ENCODE measurements at regions not wholly inside any gene's neighbourhood (a gene's known extent, or its start where the extent isn't known, plus 50 kb on each side); places are given as distances from the start of the nearest gene placed in this dataset.

DNA sequence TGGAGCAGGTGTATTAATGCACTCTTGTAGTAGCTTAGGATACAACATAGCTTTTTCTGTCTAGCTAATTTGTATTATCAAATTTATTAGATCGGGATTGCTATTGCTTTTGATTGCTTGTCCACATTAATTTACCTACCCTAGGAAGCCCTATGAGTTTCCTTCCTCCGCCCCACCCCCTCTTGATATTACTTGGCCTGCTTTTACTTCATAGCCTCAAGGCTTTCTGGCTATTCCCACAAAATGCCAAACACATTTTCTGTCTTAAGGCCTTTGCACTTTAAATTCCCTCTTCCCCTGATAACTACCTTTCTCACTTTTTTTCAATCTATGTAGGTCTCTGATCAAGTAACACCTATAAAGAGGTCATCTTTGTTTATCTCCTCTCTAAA lies 99.1 kb upstream of the PRSS16 start:
- Mint-ChIP-seq H3K27me3 (ENCODE audit: low read depth) (no peaks in the 10 kb centered on the region), H3K9me3 (no peaks in the 10 kb centered on the region), H3K36me3 (peaks cover 2% of the 10 kb centered on the region; the same call in 1 of the 2 replicates), H3K27ac (peak overlapping the region; percentile 85), H3K4me1 (peaks cover 21% of the 10 kb centered on the region), H3K4me3 (no peak overlapping the region)
- ChIA-PET POLR2A (interaction anchor here (1.5 to 8.3 kb wide), 12 partner anchors 10 to 950 kb away, joined by 5 to 286 read pairs (median 34); a partner anchor contains a TSS), CTCF (interaction anchor here (1.2 to 2.9 kb wide), 2 partner anchors 21 to 553 kb away, joined by 4 to 11 read pairs; no protein-coding TSS in a partner anchor)
- no peak for ATAC-seq
- TF ChIP-seq, protein P1, sequence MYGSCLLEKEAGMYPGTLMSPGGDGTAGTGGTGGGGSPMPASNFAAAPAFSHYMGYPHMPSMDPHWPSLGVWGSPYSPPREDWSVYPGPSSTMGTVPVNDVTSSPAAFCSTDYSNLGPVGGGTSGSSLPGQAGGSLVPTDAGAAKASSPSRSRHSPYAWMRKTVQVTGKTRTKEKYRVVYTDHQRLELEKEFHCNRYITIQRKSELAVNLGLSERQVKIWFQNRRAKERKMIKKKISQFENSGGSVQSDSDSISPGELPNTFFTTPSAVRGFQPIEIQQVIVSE (CRISPR knock-in tag; IDR thresholded peaks at IDR 0.05; ENCODE audit: borderline replicate concordance): no peak
- TF ChIP-seq HMGA2 (CRISPR knock-in tag; IDR thresholded peaks at IDR 0.05): no peak
- TF ChIP-seq, protein P2, sequence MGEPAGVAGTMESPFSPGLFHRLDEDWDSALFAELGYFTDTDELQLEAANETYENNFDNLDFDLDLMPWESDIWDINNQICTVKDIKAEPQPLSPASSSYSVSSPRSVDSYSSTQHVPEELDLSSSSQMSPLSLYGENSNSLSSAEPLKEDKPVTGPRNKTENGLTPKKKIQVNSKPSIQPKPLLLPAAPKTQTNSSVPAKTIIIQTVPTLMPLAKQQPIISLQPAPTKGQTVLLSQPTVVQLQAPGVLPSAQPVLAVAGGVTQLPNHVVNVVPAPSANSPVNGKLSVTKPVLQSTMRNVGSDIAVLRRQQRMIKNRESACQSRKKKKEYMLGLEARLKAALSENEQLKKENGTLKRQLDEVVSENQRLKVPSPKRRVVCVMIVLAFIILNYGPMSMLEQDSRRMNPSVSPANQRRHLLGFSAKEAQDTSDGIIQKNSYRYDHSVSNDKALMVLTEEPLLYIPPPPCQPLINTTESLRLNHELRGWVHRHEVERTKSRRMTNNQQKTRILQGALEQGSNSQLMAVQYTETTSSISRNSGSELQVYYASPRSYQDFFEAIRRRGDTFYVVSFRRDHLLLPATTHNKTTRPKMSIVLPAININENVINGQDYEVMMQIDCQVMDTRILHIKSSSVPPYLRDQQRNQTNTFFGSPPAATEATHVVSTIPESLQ (CRISPR knock-in tag; IDR thresholded peaks at IDR 0.05): no peak
- TF ChIP-seq, protein P3, sequence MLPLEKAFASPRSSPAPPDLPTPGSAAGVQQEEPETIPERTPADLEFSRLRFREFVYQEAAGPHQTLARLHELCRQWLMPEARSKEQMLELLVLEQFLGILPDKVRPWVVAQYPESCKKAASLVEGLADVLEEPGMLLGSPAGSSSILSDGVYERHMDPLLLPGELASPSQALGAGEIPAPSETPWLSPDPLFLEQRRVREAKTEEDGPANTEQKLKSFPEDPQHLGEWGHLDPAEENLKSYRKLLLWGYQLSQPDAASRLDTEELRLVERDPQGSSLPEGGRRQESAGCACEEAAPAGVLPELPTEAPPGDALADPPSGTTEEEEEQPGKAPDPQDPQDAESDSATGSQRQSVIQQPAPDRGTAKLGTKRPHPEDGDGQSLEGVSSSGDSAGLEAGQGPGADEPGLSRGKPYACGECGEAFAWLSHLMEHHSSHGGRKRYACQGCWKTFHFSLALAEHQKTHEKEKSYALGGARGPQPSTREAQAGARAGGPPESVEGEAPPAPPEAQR (CRISPR knock-in tag; IDR thresholded peaks at IDR 0.05): no peak
- no peak for TF ChIP-seq SMAD4 (CRISPR knock-in tag; IDR thresholded peaks at IDR 0.05)
- TF ChIP-seq, protein P4, sequence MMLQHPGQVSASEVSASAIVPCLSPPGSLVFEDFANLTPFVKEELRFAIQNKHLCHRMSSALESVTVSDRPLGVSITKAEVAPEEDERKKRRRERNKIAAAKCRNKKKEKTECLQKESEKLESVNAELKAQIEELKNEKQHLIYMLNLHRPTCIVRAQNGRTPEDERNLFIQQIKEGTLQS (CRISPR knock-in tag; conservative IDR thresholded peaks at IDR 0.05): no peak
- TF ChIP-seq, protein P5, sequence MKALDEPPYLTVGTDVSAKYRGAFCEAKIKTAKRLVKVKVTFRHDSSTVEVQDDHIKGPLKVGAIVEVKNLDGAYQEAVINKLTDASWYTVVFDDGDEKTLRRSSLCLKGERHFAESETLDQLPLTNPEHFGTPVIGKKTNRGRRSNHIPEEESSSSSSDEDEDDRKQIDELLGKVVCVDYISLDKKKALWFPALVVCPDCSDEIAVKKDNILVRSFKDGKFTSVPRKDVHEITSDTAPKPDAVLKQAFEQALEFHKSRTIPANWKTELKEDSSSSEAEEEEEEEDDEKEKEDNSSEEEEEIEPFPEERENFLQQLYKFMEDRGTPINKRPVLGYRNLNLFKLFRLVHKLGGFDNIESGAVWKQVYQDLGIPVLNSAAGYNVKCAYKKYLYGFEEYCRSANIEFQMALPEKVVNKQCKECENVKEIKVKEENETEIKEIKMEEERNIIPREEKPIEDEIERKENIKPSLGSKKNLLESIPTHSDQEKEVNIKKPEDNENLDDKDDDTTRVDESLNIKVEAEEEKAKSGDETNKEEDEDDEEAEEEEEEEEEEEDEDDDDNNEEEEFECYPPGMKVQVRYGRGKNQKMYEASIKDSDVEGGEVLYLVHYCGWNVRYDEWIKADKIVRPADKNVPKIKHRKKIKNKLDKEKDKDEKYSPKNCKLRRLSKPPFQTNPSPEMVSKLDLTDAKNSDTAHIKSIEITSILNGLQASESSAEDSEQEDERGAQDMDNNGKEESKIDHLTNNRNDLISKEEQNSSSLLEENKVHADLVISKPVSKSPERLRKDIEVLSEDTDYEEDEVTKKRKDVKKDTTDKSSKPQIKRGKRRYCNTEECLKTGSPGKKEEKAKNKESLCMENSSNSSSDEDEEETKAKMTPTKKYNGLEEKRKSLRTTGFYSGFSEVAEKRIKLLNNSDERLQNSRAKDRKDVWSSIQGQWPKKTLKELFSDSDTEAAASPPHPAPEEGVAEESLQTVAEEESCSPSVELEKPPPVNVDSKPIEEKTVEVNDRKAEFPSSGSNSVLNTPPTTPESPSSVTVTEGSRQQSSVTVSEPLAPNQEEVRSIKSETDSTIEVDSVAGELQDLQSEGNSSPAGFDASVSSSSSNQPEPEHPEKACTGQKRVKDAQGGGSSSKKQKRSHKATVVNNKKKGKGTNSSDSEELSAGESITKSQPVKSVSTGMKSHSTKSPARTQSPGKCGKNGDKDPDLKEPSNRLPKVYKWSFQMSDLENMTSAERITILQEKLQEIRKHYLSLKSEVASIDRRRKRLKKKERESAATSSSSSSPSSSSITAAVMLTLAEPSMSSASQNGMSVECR (CRISPR knock-in tag; IDR thresholded peaks at IDR 0.05; ENCODE audit: borderline replicate concordance): no peak
- no peak for TF ChIP-seq ZNF219 (CRISPR knock-in tag; IDR thresholded peaks at IDR 0.05; ENCODE audit: borderline replicate concordance)
- DNase-seq (ENCODE audit: low spot score): no peak

DNA sequence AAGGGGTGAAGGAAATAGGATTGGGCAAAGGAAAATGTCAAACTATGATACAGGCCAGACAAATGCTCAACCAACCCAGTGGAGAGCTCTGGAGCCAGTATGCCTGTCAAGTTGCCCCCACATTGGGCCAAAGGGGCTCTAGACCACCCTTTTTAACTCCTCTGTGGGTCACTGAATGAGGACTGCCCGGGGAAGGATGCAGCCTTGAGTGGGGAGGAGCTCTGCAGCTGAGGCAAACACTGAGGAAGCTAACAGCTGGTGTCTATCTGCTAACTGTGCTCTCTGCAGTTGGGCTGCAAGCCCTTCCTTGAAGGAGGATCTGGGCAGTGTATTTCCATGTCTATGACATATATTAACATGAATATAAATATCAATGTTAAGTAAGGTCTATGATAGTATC lies 98.4 kb upstream of the PRSS16 start:
- Mint-ChIP-seq H3K36me3 (no peaks in the 10 kb centered on the region), H3K4me3 (no peak overlapping the region), H3K4me1 (peaks cover 16% of the 10 kb centered on the region), H3K27me3 (ENCODE audit: low read depth) (no peaks in the 10 kb centered on the region), H3K27ac (peak overlapping the region; percentile 67; the same call in 1 of the 2 replicates), H3K9me3 (no peaks in the 10 kb centered on the region)
- CTCF ChIA-PET: interaction anchor here (0.8 to 2.9 kb wide), 4 partner anchors 13 to 623 kb away, joined by 3 to 11 read pairs (median 4); no protein-coding TSS in a partner anchor
- DNase-seq (ENCODE audit: low spot score) (no peak), ATAC-seq (peak; percentile 1; the same call in 1 of the 2 replicates)
- POLR2A ChIA-PET: interaction anchor here (0.5 to 8.3 kb wide), 6 partner anchors 11 to 744 kb away, joined by 3 to 229 read pairs (median 8); a partner anchor contains a TSS
- TF ChIP-seq ZBTB21 (CRISPR knock-in tag; IDR thresholded peaks at IDR 0.05; ENCODE audit: borderline replicate concordance) (no peak), JUN (CRISPR knock-in tag; IDR thresholded peaks at IDR 0.05) (no peak), JAZF1 (CRISPR knock-in tag; IDR thresholded peaks at IDR 0.05) (no peak), ZNF219 (CRISPR knock-in tag; IDR thresholded peaks at IDR 0.05; ENCODE audit: borderline replicate concordance) (no peak), ETV6 (CRISPR knock-in tag; IDR thresholded peaks at IDR 0.05) (no peak), ESRRA (CRISPR knock-in tag; IDR thresholded peaks at IDR 0.05; ENCODE audit: borderline replicate concordance) (no peak), GTF2I (CRISPR knock-in tag; conservative IDR thresholded peaks at IDR 0.05) (no peak)
- TF ChIP-seq, protein P2 (CRISPR knock-in tag; IDR thresholded peaks at IDR 0.05): no peak
- TF ChIP-seq, protein P6, sequence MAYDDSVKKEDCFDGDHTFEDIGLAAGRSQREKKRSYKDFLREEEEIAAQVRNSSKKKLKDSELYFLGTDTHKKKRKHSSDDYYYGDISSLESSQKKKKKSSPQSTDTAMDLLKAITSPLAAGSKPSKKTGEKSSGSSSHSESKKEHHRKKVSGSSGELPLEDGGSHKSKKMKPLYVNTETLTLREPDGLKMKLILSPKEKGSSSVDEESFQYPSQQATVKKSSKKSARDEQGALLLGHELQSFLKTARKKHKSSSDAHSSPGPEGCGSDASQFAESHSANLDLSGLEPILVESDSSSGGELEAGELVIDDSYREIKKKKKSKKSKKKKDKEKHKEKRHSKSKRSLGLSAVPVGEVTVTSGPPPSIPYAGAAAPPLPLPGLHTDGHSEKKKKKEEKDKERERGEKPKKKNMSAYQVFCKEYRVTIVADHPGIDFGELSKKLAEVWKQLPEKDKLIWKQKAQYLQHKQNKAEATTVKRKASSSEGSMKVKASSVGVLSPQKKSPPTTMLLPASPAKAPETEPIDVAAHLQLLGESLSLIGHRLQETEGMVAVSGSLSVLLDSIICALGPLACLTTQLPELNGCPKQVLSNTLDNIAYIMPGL (CRISPR knock-in tag; IDR thresholded peaks at IDR 0.05): no peak
- TF ChIP-seq, protein P7, sequence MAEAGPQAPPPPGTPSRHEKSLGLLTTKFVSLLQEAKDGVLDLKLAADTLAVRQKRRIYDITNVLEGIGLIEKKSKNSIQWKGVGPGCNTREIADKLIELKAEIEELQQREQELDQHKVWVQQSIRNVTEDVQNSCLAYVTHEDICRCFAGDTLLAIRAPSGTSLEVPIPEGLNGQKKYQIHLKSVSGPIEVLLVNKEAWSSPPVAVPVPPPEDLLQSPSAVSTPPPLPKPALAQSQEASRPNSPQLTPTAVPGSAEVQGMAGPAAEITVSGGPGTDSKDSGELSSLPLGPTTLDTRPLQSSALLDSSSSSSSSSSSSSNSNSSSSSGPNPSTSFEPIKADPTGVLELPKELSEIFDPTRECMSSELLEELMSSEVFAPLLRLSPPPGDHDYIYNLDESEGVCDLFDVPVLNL (CRISPR knock-in tag; IDR thresholded peaks at IDR 0.05; ENCODE audit: borderline replicate concordance, low read depth): no peak
- TF ChIP-seq, protein P8, sequence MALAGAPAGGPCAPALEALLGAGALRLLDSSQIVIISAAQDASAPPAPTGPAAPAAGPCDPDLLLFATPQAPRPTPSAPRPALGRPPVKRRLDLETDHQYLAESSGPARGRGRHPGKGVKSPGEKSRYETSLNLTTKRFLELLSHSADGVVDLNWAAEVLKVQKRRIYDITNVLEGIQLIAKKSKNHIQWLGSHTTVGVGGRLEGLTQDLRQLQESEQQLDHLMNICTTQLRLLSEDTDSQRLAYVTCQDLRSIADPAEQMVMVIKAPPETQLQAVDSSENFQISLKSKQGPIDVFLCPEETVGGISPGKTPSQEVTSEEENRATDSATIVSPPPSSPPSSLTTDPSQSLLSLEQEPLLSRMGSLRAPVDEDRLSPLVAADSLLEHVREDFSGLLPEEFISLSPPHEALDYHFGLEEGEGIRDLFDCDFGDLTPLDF (CRISPR knock-in tag; IDR thresholded peaks at IDR 0.05): no peak

Data from WTC11 (cell line).